ENCODE measurements at regions not wholly inside any gene's neighbourhood (a gene's known extent, or its start where the extent isn't known, plus 50 kb on each side); places are given as distances from the start of the nearest gene placed in this dataset.

- Histone ChIP-seq H3K79me2 (ENCODE audit: control insufficient read depth, insufficient read depth, low read length) (no peaks in the 10 kb centered on the region), H2AFZ (ENCODE audit: low read depth, low read length) (no peak overlapping the region), H3K36me3 (ENCODE audit: control insufficient read depth in 2 of 2, extremely low read depth in 1 of 2, insufficient read depth in 2 of 2, low read length in 2 of 2) (no peaks in the 10 kb centered on the region), H3K4me3 (replicated peaks in 1 of 3; ENCODE audit: insufficient read depth in 1 of 3, low read depth in 1 of 3, low read length in 3 of 3) (no peak overlapping the region), H3K4me2 (ENCODE audit: insufficient read depth, low read length) (no peak overlapping the region), H3K9ac (replicated peaks; ENCODE audit: extremely low read depth, insufficient read depth, low read length) (no peak overlapping the region), H3K27me3 (ENCODE audit: control insufficient read depth in 2 of 2, insufficient read depth in 2 of 2, low read length in 2 of 2) (no peaks in the 10 kb centered on the region), H4K20me1 (replicated peaks; ENCODE audit: control insufficient read depth, extremely low read depth, insufficient read depth, low read length) (no peaks in the 10 kb centered on the region), H3K4me1 (ENCODE audit: control insufficient read depth, extremely low read depth, insufficient read depth, low read length) (no peaks in the 10 kb centered on the region), H3K9me3 (replicated peaks; ENCODE audit: control insufficient read depth, insufficient read depth, low read length) (no peaks in the 10 kb centered on the region), H3K27ac (ENCODE audit: insufficient read depth, low read depth, low read length) (no peak overlapping the region), H3K9me1 (replicated peaks; ENCODE audit: control insufficient read depth, extremely low read depth, insufficient read depth, low read length) (no peaks in the 10 kb centered on the region)
- DNase-seq (ENCODE audit: low read depth, low spot score) (no peak), FAIRE-seq (no peak)
- no peak for TF ChIP-seq POLR2AphosphoS5 (IDR thresholded peaks at IDR 0.05; ENCODE audit: insufficient read depth, low read depth, low read length)
- no peak for TF ChIP-seq GATA2 (IDR thresholded peaks at IDR 0.05; ENCODE audit: insufficient read depth, insufficient read length, low read depth, low read length)
- TF ChIP-seq POLR2A (IDR thresholded peaks at IDR 0.05; ENCODE audit: low read depth, low read length) = no peak
- no peak for TF ChIP-seq FOS (IDR thresholded peaks at IDR 0.05; ENCODE audit: borderline replicate concordance, insufficient read depth, low read length)
- no peak for TF ChIP-seq EZH2 (IDR thresholded peaks at IDR 0.05; ENCODE audit: borderline replicate concordance, low read depth, low read length, severe bottlenecking)
- no peak for TF ChIP-seq MYC (IDR thresholded peaks at IDR 0.05; ENCODE audit: low read depth, low read length)
- dilution Hi-C loops (cut with MboI; ENCODE audit: extremely low pct_ligation_motif_present, low sequenced_read_pairs) (no loop called here), intact Hi-C loops (cut with micrococcal nuclease) (no loop called here)
- ChIA-PET CTCF (interaction anchor here (1.4 kb wide), 1 partner anchor 9 kb away, joined by 6 read pairs; no protein-coding TSS in a partner anchor), POLR2A (no interaction called here)
- BruUV-seq (replicated peaks) = no TSS peak
Observed at GRCh38 chr11:29352273-29352795, 664.5 kb downstream of the KCNA4 start.

- DNase-seq (ENCODE audit: low read depth, low spot score) = no peak
- H3K4me2 ChIP-seq (ENCODE audit: insufficient read depth, low read length) = no peak overlapping the region
- no peaks in the 10 kb centered on the region for H3K79me2 ChIP-seq (ENCODE audit: control insufficient read depth, insufficient read depth, low read length)
- CTCF ChIA-PET = no interaction called here
- H3K4me3 ChIP-seq (replicated peaks in 1 of 3; ENCODE audit: insufficient read depth in 1 of 3, low read depth in 1 of 3, low read length in 3 of 3) = no peak overlapping the region
- no peak for FAIRE-seq
- no peak for TF ChIP-seq CTCF (IDR thresholded peaks at IDR 0.05; ENCODE audit: extremely low read depth in 1 of 2, insufficient read depth in 1 of 2, low read depth in 1 of 2, low read length in 2 of 2)
- TF ChIP-seq FOS (IDR thresholded peaks at IDR 0.05; ENCODE audit: borderline replicate concordance, insufficient read depth, low read length) = no peak
- TF ChIP-seq POLR2AphosphoS5 (IDR thresholded peaks at IDR 0.05; ENCODE audit: insufficient read depth, low read depth, low read length) = no peak
- TF ChIP-seq JUN (IDR thresholded peaks at IDR 0.05; ENCODE audit: borderline replicate concordance, insufficient read depth, insufficient read length, low read depth) = no peak
- TF ChIP-seq GATA2 (IDR thresholded peaks at IDR 0.05; ENCODE audit: insufficient read depth, insufficient read length, low read depth, low read length) = no peak
- no peak for TF ChIP-seq MAX (IDR thresholded peaks at IDR 0.05; ENCODE audit: insufficient read depth, insufficient read length)
- TF ChIP-seq MYC (IDR thresholded peaks at IDR 0.05; ENCODE audit: low read depth, low read length) = no peak
- TF ChIP-seq POLR2A (IDR thresholded peaks at IDR 0.05; ENCODE audit: low read depth, low read length) = no peak
- TF ChIP-seq EZH2 (IDR thresholded peaks at IDR 0.05; ENCODE audit: borderline replicate concordance, low read depth, low read length, severe bottlenecking) = no peak
- H3K9me1 ChIP-seq (replicated peaks; ENCODE audit: control insufficient read depth, extremely low read depth, insufficient read depth, low read length) = no peaks in the 10 kb centered on the region
- no peaks in the 10 kb centered on the region for H4K20me1 ChIP-seq (replicated peaks; ENCODE audit: control insufficient read depth, extremely low read depth, insufficient read depth, low read length)
- dilution Hi-C loops (cut with MboI; ENCODE audit: extremely low pct_ligation_motif_present, low sequenced_read_pairs) = no loop called here
- H3K9me3 ChIP-seq (replicated peaks; ENCODE audit: control insufficient read depth, insufficient read depth, low read length) = no peaks in the 10 kb centered on the region
- intact Hi-C loops (cut with micrococcal nuclease) = no loop called here
- H3K9ac ChIP-seq (replicated peaks; ENCODE audit: extremely low read depth, insufficient read depth, low read length) = no peak overlapping the region
- H3K36me3 ChIP-seq (ENCODE audit: control insufficient read depth in 2 of 2, extremely low read depth in 1 of 2, insufficient read depth in 2 of 2, low read length in 2 of 2) = no peaks in the 10 kb centered on the region
- H3K27me3 ChIP-seq (ENCODE audit: control insufficient read depth in 2 of 2, insufficient read depth in 2 of 2, low read length in 2 of 2) = no peaks in the 10 kb centered on the region
- H2AFZ ChIP-seq (ENCODE audit: low read depth, low read length) = no peak overlapping the region
- no peaks in the 10 kb centered on the region for H3K4me1 ChIP-seq (ENCODE audit: control insufficient read depth, extremely low read depth, insufficient read depth, low read length)
- no TSS peak for BruUV-seq (replicated peaks)
- POLR2A ChIA-PET = no interaction called here
- no peak overlapping the region for H3K27ac ChIP-seq (ENCODE audit: insufficient read depth, low read depth, low read length)
Observed at GRCh38 chr11:29351301-29351873, 665.4 kb downstream of the KCNA4 start.
